HEK293T (cell line): ENCODE measurements at regions not wholly inside any gene's neighbourhood (a gene's known extent, or its start where the extent isn't known, plus 50 kb on each side); places are given as distances from the start of the nearest gene placed in this dataset.

ENCODE experiments used
- BHLHE40 ChIP-seq: fragments of 450-650 bp; IDR thresholded peaks from 2 replicates; pipeline ENCODE4 v1.6.1; 2016; ENCODE audit warnings: mild to moderate bottlenecking, moderate library complexity, borderline replicate concordance
- CTBP1 ChIP-seq: fragments of 450-650 bp; IDR thresholded peaks from 2 replicates; pipeline ENCODE4 v1.6.1; 2016; ENCODE audit warnings: borderline replicate concordance
- FOXM1 ChIP-seq: fragments of 450-650 bp; IDR thresholded peaks from 2 replicates; pipeline ENCODE4 v1.6.1; 2017; ENCODE audit warnings: mild to moderate bottlenecking, borderline replicate concordance
- SUZ12 ChIP-seq: fragments of 450-650 bp; IDR thresholded peaks from 2 replicates; pipeline ENCODE4 v1.6.1; 2016; ENCODE audit warnings: mild to moderate bottlenecking

DNA sequence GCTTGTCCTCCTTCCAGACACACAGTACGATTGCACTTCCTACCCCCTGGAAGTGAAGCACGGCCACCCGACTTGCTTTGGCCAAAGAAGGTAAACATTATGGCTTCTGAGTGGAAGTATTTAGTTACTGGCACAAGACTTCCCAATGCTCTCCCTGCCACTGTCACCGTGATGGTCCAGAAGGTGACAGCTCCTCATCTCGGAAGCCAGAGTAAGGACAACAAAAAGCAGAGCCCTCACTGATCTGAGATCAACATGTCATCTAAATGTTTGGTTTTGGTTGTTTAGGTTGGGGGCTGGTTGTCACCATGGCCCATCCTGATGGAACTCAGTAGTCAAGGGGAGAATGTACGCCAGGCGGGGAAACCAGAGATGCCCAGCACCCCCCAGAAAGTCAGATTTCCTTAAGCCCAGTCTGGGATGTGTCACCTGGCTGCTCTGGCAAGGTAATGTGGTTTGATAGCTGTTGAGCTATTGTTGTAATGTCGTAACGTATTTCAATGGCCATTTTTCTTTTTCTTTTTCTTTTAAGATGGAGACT, 170.1 kb upstream of the ZNF536 start:
- TF ChIP-seq FOXM1 (no peak), CTBP1 (no peak), BHLHE40 (no peak), SUZ12 (no peak)
